Memory B cell (primary cell): ENCODE measurements at regions not wholly inside any gene's neighbourhood (a gene's known extent, or its start where the extent isn't known, plus 50 kb on each side); places are given as distances from the start of the nearest gene placed in this dataset.

Experiments used
- ATAC-seq: fragments of 150-1000 bp; cut with Tn5 transposase; 2 replicates; pipeline ENCODE4 v1.10.0; 2021; ENCODE audit warnings: low read depth, mild to moderate bottlenecking, moderate library complexity
- DNase-seq, 2 donors: peaks; one replicate each; pipeline ENCODE4 v3.0.0; 2022; ENCODE audit warnings: low spot score in 2 of 2
- H3K27ac Mint-ChIP-seq: one replicate; pipeline ENCODE4 v1.8.0; 2022; ENCODE audit warnings: mild to moderate bottlenecking, moderate library complexity, mixed read lengths
- H3K27me3 Mint-ChIP-seq: one replicate; pipeline ENCODE4 v1.8.0; 2022; ENCODE audit warnings: mixed read lengths
- H3K36me3 Mint-ChIP-seq: one replicate; pipeline ENCODE4 v1.8.0; 2022; ENCODE audit warnings: mild to moderate bottlenecking, mixed read lengths
- H3K4me1 Mint-ChIP-seq: one replicate; pipeline ENCODE4 v1.8.0; 2022; ENCODE audit warnings: mixed read lengths
- H3K4me3 Mint-ChIP-seq: one replicate; pipeline ENCODE4 v1.8.0; 2022; ENCODE audit warnings: mild to moderate bottlenecking, moderate library complexity, mixed read lengths
- H3K9me3 Mint-ChIP-seq: one replicate; pipeline ENCODE4 v1.8.0; 2022; ENCODE audit warnings: mixed read lengths

- Mint-ChIP-seq H3K36me3 (no peaks in the 10 kb centered on the region), H3K27me3 (no peaks in the 10 kb centered on the region), H3K27ac (no peak overlapping the region), H3K9me3 (no peaks in the 10 kb centered on the region), H3K4me3 (no peak overlapping the region), H3K4me1 (peaks cover 3% of the 10 kb centered on the region)
- DNase-seq (no peak), ATAC-seq (no peak)
Measured at GRCh38 chr5:143740956-143741355, 71.0 kb upstream of the HMHB1 start.

GRCh38 chr5:143739746-143740145 is 72.2 kb upstream of the HMHB1 start:
- no peaks in the 10 kb centered on the region for H3K27me3 Mint-ChIP-seq
- no peak for ATAC-seq
- no peak overlapping the region for H3K4me3 Mint-ChIP-seq

GRCh38 chr5:143738417-143739401 is 73.3 kb upstream of the HMHB1 start:
- Mint-ChIP-seq H3K4me1 (peaks cover 3% of the 10 kb centered on the region), H3K4me3 (no peak overlapping the region), H3K27ac (no peak overlapping the region), H3K27me3 (no peaks in the 10 kb centered on the region), H3K36me3 (no peaks in the 10 kb centered on the region), H3K9me3 (no peaks in the 10 kb centered on the region)
- no peak for DNase-seq
- no peak for ATAC-seq

More at GRCh38 chr5:143739746-143740145, 72.2 kb upstream of the HMHB1 start:
- Mint-ChIP-seq H3K36me3 (no peaks in the 10 kb centered on the region), H3K9me3 (no peaks in the 10 kb centered on the region), H3K4me1 (peaks cover 3% of the 10 kb centered on the region), H3K27ac (no peak overlapping the region)
- no peak for DNase-seq

- Mint-ChIP-seq H3K4me1 (peaks cover 3% of the 10 kb centered on the region), H3K27me3 (no peaks in the 10 kb centered on the region), H3K9me3 (no peaks in the 10 kb centered on the region), H3K27ac (no peak overlapping the region), H3K36me3 (no peaks in the 10 kb centered on the region), H3K4me3 (no peak overlapping the region)
- ATAC-seq (no peak), DNase-seq (no peak)
Measured at GRCh38 chr5:143737062-143737461, 74.9 kb upstream of the HMHB1 start.

GRCh38 chr5:143734456-143734780 is 77.5 kb upstream of the HMHB1 start:
- DNase-seq (no peak), ATAC-seq (no peak)
- Mint-ChIP-seq H3K27ac (no peak overlapping the region), H3K9me3 (no peaks in the 10 kb centered on the region), H3K4me3 (no peak overlapping the region), H3K4me1 (no peaks in the 10 kb centered on the region), H3K36me3 (peaks cover under 1% of the 10 kb centered on the region), H3K27me3 (no peaks in the 10 kb centered on the region)

GRCh38 chr5:143733665-143734455 is 78.1 kb upstream of the HMHB1 start:
- no peak overlapping the region for H3K4me3 Mint-ChIP-seq
- ATAC-seq (no peak), DNase-seq (no peak)
- H3K9me3 Mint-ChIP-seq = no peaks in the 10 kb centered on the region
- peaks cover 2% of the 10 kb centered on the region for H3K27me3 Mint-ChIP-seq
- no peaks in the 10 kb centered on the region for H3K4me1 Mint-ChIP-seq
- no peak overlapping the region for H3K27ac Mint-ChIP-seq
- H3K36me3 Mint-ChIP-seq = peaks cover 2% of the 10 kb centered on the region

- Mint-ChIP-seq H3K4me1 (no peaks in the 10 kb centered on the region), H3K4me3 (no peak overlapping the region), H3K36me3 (peaks cover 2% of the 10 kb centered on the region)
Measured at GRCh38 chr5:143732402-143732801, 79.6 kb upstream of the HMHB1 start.

GRCh38 chr5:143730112-143730801 is 81.7 kb upstream of the HMHB1 start:
- Mint-ChIP-seq H3K4me3 (no peak overlapping the region), H3K27me3 (peaks cover 2% of the 10 kb centered on the region), H3K4me1 (no peaks in the 10 kb centered on the region), H3K36me3 (peaks cover 2% of the 10 kb centered on the region), H3K9me3 (no peaks in the 10 kb centered on the region), H3K27ac (no peak overlapping the region)
- DNase-seq (no peak), ATAC-seq (no peak)

More at GRCh38 chr5:143732402-143732801, 79.6 kb upstream of the HMHB1 start:
- peaks cover 2% of the 10 kb centered on the region for H3K27me3 Mint-ChIP-seq
- ATAC-seq (no peak), DNase-seq (no peak)
- H3K9me3 Mint-ChIP-seq = no peaks in the 10 kb centered on the region
- no peak overlapping the region for H3K27ac Mint-ChIP-seq

GRCh38 chr5:143729334-143729946 is 82.5 kb upstream of the HMHB1 start:
- H3K9me3 Mint-ChIP-seq = peaks cover 6% of the 10 kb centered on the region
- no peak overlapping the region for H3K27ac Mint-ChIP-seq
- H3K27me3 Mint-ChIP-seq = peaks cover 2% of the 10 kb centered on the region
- no peak overlapping the region for H3K4me3 Mint-ChIP-seq
- DNase-seq = no peak
- no peak for ATAC-seq
- H3K4me1 Mint-ChIP-seq = no peaks in the 10 kb centered on the region
- H3K36me3 Mint-ChIP-seq = peaks cover 2% of the 10 kb centered on the region

- H3K4me3 Mint-ChIP-seq = no peak overlapping the region
- no peaks in the 10 kb centered on the region for H3K4me1 Mint-ChIP-seq
- H3K27ac Mint-ChIP-seq = no peak overlapping the region
- H3K9me3 Mint-ChIP-seq = peaks cover 13% of the 10 kb centered on the region
- DNase-seq = no peak
- H3K27me3 Mint-ChIP-seq = no peaks in the 10 kb centered on the region
- peaks cover 3% of the 10 kb centered on the region for H3K36me3 Mint-ChIP-seq
- ATAC-seq = no peak
Measured at GRCh38 chr5:143723159-143723558, 88.8 kb upstream of the HMHB1 start.

GRCh38 chr5:143721925-143722324 is 90.0 kb upstream of the HMHB1 start:
- Mint-ChIP-seq H3K27ac (no peak overlapping the region), H3K4me3 (no peak overlapping the region), H3K27me3 (no peaks in the 10 kb centered on the region), H3K4me1 (no peaks in the 10 kb centered on the region), H3K9me3 (peaks cover 13% of the 10 kb centered on the region), H3K36me3 (peaks cover 3% of the 10 kb centered on the region)
- DNase-seq (no peak), ATAC-seq (no peak)

GRCh38 chr5:143720689-143721088 is 91.3 kb upstream of the HMHB1 start:
- no peaks in the 10 kb centered on the region for H3K4me1 Mint-ChIP-seq
- H3K9me3 Mint-ChIP-seq = peaks cover 13% of the 10 kb centered on the region
- no peaks in the 10 kb centered on the region for H3K27me3 Mint-ChIP-seq
- no peak for DNase-seq
- ATAC-seq = no peak
- H3K36me3 Mint-ChIP-seq = peaks cover 3% of the 10 kb centered on the region
- no peak overlapping the region for H3K27ac Mint-ChIP-seq
- no peak overlapping the region for H3K4me3 Mint-ChIP-seq

- Mint-ChIP-seq H3K4me1 (peaks cover 7% of the 10 kb centered on the region), H3K36me3 (no peaks in the 10 kb centered on the region), H3K27ac (no peak overlapping the region), H3K27me3 (no peaks in the 10 kb centered on the region), H3K4me3 (no peak overlapping the region), H3K9me3 (peaks cover 2% of the 10 kb centered on the region)
- no peak for DNase-seq
- no peak for ATAC-seq
Measured at GRCh38 chr5:143717400-143717799, 94.6 kb upstream of the HMHB1 start.
